Prostate gland (tissue), 2 donors: ENCODE measurements at regions not wholly inside any gene's neighbourhood (a gene's known extent, or its start where the extent isn't known, plus 50 kb on each side); places are given as distances from the start of the nearest gene placed in this dataset.

Experiments used
- DNase-seq: peaks from one replicate; pipeline ENCODE4 v3.0.0-alpha.2; 2019; ENCODE audit warnings: low spot score
- H3K27ac ChIP-seq, 2 donors: fragments of 200-600 bp; sonication (generic); 2 replicates each; pipeline ENCODE4 v1.5.1; 2017 to 2019
- H3K27me3 ChIP-seq: fragments of 200-600 bp; sonication (generic); replicated peaks from 2 replicates; pipeline ENCODE4 v1.5.1; 2019; ENCODE audit not compliant: insufficient read depth
- H3K36me3 ChIP-seq, 2 donors: fragments of 200-600 bp; sonication (generic); 1 replicate in 1 of 2; 2 replicates in 1 of 2; pipeline versions ENCODE4 v1.5.1 to v1.8.1; 2017 to 2019
- H3K4me1 ChIP-seq: fragments of 200-600 bp; sonication (generic); replicated peaks from 2 replicates; pipeline ENCODE4 v1.5.1; 2019
- H3K4me3 ChIP-seq, 2 donors: fragments of 200-600 bp; sonication (generic); 2 replicates each; pipeline ENCODE4 v1.5.1; 2017 to 2019
- H3K9me3 ChIP-seq: fragments of 200-600 bp; sonication (generic); 2 replicates; pipeline ENCODE4 v1.5.1; 2017
- POLR2A ChIP-seq: fragments of 450-650 bp; IDR thresholded peaks from one replicate; pipeline ENCODE4 v1.6.1; 2016; ENCODE audit warnings: antibody characterized with exemption, mild to moderate bottlenecking
- POLR2AphosphoS5 ChIP-seq: sonication (generic); formaldehyde crosslinking; IDR thresholded peaks from one replicate; pipeline ENCODE4 v1.6.1; 2017; ENCODE audit warnings: antibody characterized with exemption
- WGBS: methylation state at CpG from one replicate; pipeline ENCODE4 v1.1.5; 2018; 5-methylcytosine and 5-hydroxymethylcytosine counted together
- intact Hi-C: fragments of 100-400 bp; cut with DNase I; formaldehyde crosslinking; loops from one replicate; pipeline ENCODE4 v1.14.2; 2022
- TF ChIP-seq, protein P1 (sequence below), 4 experiments: fragments of 200-600 bp in 2 of 4; fragments of 450-650 bp in 2 of 4; sonication (generic) in 2 of 4; IDR thresholded peaks; 1 replicate in 3 of 4; 2 replicates in 1 of 4; pipeline ENCODE4 v1.5.1; 2016 to 2019; ENCODE audit warnings: antibody characterized with exemption in 4 of 4, mild to moderate bottlenecking in 2 of 4, moderate library complexity in 2 of 4

- Histone ChIP-seq H3K4me3 (no peak overlapping the region), H3K27ac (no peak overlapping the region), H3K36me3 (no peaks in the 10 kb centered on the region), H3K27me3 (no peaks in the 10 kb centered on the region), H3K9me3 (no peaks in the 10 kb centered on the region), H3K4me1 (no peaks in the 10 kb centered on the region)
- intact Hi-C loops: no loop called here
- no peak for DNase-seq
- TF ChIP-seq POLR2A (no peak), POLR2AphosphoS5 (no peak)
- TF ChIP-seq, protein P1, sequence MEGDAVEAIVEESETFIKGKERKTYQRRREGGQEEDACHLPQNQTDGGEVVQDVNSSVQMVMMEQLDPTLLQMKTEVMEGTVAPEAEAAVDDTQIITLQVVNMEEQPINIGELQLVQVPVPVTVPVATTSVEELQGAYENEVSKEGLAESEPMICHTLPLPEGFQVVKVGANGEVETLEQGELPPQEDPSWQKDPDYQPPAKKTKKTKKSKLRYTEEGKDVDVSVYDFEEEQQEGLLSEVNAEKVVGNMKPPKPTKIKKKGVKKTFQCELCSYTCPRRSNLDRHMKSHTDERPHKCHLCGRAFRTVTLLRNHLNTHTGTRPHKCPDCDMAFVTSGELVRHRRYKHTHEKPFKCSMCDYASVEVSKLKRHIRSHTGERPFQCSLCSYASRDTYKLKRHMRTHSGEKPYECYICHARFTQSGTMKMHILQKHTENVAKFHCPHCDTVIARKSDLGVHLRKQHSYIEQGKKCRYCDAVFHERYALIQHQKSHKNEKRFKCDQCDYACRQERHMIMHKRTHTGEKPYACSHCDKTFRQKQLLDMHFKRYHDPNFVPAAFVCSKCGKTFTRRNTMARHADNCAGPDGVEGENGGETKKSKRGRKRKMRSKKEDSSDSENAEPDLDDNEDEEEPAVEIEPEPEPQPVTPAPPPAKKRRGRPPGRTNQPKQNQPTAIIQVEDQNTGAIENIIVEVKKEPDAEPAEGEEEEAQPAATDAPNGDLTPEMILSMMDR (IDR thresholded peaks at IDR 0.05): no peak
- WGBS: 95% methylated on average over 6 of the region's 6 CpGs
Measured at GRCh38 chr10:57418476-57418875, 849.2 kb downstream of the IPMK start.

DNA sequence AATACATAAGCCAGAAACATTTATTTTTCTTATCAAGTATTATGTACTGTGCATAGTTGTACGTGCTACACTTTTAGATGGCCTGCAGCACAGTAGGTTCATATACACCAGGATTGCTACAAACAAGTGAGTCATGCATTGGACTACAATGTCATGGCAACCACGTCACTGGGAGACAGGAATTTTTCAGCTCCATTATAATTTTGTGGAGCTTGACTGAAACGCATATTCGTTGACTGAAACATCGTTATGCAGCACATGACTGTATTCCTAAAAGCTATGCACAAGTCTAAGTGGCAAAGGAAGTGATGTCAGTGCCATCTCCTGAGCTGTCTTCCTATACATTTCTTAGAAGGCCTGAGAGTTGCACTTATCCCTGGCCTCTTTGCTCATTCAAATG is 871.8 kb downstream of the IPMK start:
- intact Hi-C loops: no loop called here
- no peaks in the 10 kb centered on the region for H3K4me1 ChIP-seq

DNA sequence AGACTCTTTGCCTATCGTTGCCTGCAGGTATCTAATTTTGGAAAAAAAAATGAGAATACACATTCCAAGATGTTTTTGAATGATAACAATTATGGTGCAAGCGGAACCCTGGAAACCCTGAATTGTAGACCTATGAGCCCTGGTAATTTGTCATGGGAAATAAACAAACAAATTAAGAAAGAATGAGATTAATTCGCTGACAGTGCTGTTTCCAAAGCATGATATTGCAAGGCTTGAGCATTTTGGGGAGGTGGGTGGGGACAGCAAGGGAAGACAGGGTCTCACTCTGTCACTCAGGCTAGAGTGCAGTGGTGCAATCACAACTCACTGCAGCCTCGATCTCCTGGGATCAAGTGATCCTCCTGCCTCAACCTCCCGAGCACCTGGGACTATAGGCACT is 900.3 kb downstream of the IPMK start:
- no peaks in the 10 kb centered on the region for H3K4me1 ChIP-seq
- DNase-seq: no peak
- no peaks in the 10 kb centered on the region for H3K27me3 ChIP-seq
- intact Hi-C loops: no loop called here
- TF ChIP-seq POLR2AphosphoS5 (no peak), POLR2A (no peak)
- TF ChIP-seq, protein P1 (IDR thresholded peaks at IDR 0.05): no peak
- no peaks in the 10 kb centered on the region for H3K36me3 ChIP-seq
- WGBS: 82% methylated on average over 5 of the region's 5 CpGs
- H3K27ac ChIP-seq: no peak overlapping the region
- no peaks in the 10 kb centered on the region for H3K9me3 ChIP-seq
- no peak overlapping the region for H3K4me3 ChIP-seq

More for the DNA sequence above, 871.8 kb downstream of the IPMK start:
- no peaks in the 10 kb centered on the region for H3K27me3 ChIP-seq
- H3K4me3 ChIP-seq: no peak overlapping the region
- no peak overlapping the region for H3K27ac ChIP-seq
- TF ChIP-seq POLR2AphosphoS5: no peak
- no peak for TF ChIP-seq POLR2A
- TF ChIP-seq, protein P1 (IDR thresholded peaks at IDR 0.05): no peak
- WGBS: 89% methylated on average over 5 of the region's 5 CpGs
- no peak for DNase-seq
- H3K36me3 ChIP-seq: no peaks in the 10 kb centered on the region
- H3K9me3 ChIP-seq: no peaks in the 10 kb centered on the region

GRCh38 chr10:57362811-57363210 is 904.9 kb downstream of the IPMK start:
- Histone ChIP-seq H3K27me3 (no peaks in the 10 kb centered on the region), H3K9me3 (no peaks in the 10 kb centered on the region), H3K4me3 (no peak overlapping the region), H3K27ac (no peak overlapping the region), H3K36me3 (no peaks in the 10 kb centered on the region), H3K4me1 (no peaks in the 10 kb centered on the region)
- DNase-seq: no peak
- intact Hi-C loops: no loop called here
- TF ChIP-seq POLR2A (no peak), POLR2AphosphoS5 (no peak)
- TF ChIP-seq, protein P1 (IDR thresholded peaks at IDR 0.05): no peak
- WGBS: 76% methylated on average over 2 of the region's 2 CpGs

GRCh38 chr10:57353403-57354003 is 914.2 kb downstream of the IPMK start:
- intact Hi-C loops: no loop called here
- H3K4me1 ChIP-seq: no peaks in the 10 kb centered on the region
- H3K36me3 ChIP-seq: no peaks in the 10 kb centered on the region
- no peaks in the 10 kb centered on the region for H3K27me3 ChIP-seq
- DNase-seq: no peak
- 75% methylated on average over 4 of the region's 4 CpGs for WGBS
- no peak overlapping the region for H3K4me3 ChIP-seq
- no peak for TF ChIP-seq POLR2AphosphoS5
- no peak for TF ChIP-seq POLR2A
- TF ChIP-seq, protein P1 (IDR thresholded peaks at IDR 0.05): no peak
- no peak overlapping the region for H3K27ac ChIP-seq
- H3K9me3 ChIP-seq: no peaks in the 10 kb centered on the region
